H1 (cell line): ENCODE measurements at regions not wholly inside any gene's neighbourhood (a gene's known extent, or its start where the extent isn't known, plus 50 kb on each side); places are given as distances from the start of the nearest gene placed in this dataset.

Experiments
- BRCA1 ChIP-seq: IDR thresholded peaks from 2 replicates; pipeline ENCODE4 v1.6.1; 2012; ENCODE audit warnings: low read depth, low read length, improper control_type of control experiment
- CTCF ChIP-seq, 3 experiments: IDR thresholded peaks; 1 replicate in 2 of 3; 2 replicates in 1 of 3; pipeline versions ENCODE4 v1.5.1 to v1.6.1; 2011; ENCODE audit warnings: low read length in 3 of 3, mild to moderate bottlenecking in 3 of 3, inconsistent platforms in 2 of 3, low read depth in 1 of 3, moderate library complexity in 1 of 3; ENCODE audit not compliant: insufficient read depth in 1 of 3; ENCODE audit errors: control extremely low read depth in 1 of 3
- EZH2 ChIP-seq: fragments of 200-600 bp; sonication (generic); IDR thresholded peaks from 2 replicates; pipeline ENCODE4 v1.7.1; 2012; ENCODE audit warnings: low read depth, mild to moderate bottlenecking, moderate library complexity, low read length, inconsistent platforms; ENCODE audit not compliant: severe bottlenecking
- HDAC6 ChIP-seq: IDR thresholded peaks from one replicate; pipeline ENCODE4 v1.7.1; 2012; ENCODE audit warnings: low read depth, mild to moderate bottlenecking, inconsistent platforms, low read length, moderate library complexity
- POLR2A ChIP-seq, 2 experiments: IDR thresholded peaks; 1 replicate in 1 of 2; 2 replicates in 1 of 2; pipeline ENCODE4 v1.6.1; 2011; ENCODE audit warnings: low read depth in 2 of 2, low read length in 2 of 2, mild to moderate bottlenecking in 2 of 2; ENCODE audit errors: control extremely low read depth in 1 of 2
- SUZ12 ChIP-seq: fragments of 200-600 bp; sonication (generic); IDR thresholded peaks from 2 replicates; pipeline ENCODE4 v1.6.1; 2012; ENCODE audit warnings: mild to moderate bottlenecking, inconsistent platforms, low read length, moderate library complexity, mixed read lengths
- TAF1 ChIP-seq: IDR thresholded peaks from 2 replicates; pipeline ENCODE4 v1.6.1; 2011; ENCODE audit warnings: mild to moderate bottlenecking, low read depth, low read length
- YY1 ChIP-seq: IDR thresholded peaks from 2 replicates; pipeline ENCODE4 v1.6.1; 2011; ENCODE audit warnings: low read depth, mild to moderate bottlenecking, low read length
- ZNF274 ChIP-seq: IDR thresholded peaks from 2 replicates; pipeline ENCODE4 v1.7.0; 2012; ENCODE audit warnings: low read length, borderline replicate concordance; ENCODE audit errors: extremely low read depth
- TF ChIP-seq, protein P1 (sequence below): IDR thresholded peaks from 2 replicates; pipeline ENCODE4 v1.6.1; 2012; ENCODE audit warnings: inconsistent platforms

- TF ChIP-seq BRCA1 (no peak), HDAC6 (no peak), SUZ12 (no peak), EZH2 (no peak), YY1 (no peak), CTCF (IDR thresholded peaks at IDR 0.05; ENCODE audit: control extremely low read depth in 1 of 3, insufficient read depth in 1 of 3, low read depth in 1 of 3, low read length in 3 of 3) (no peak), TAF1 (no peak), POLR2A (IDR thresholded peaks at IDR 0.05; ENCODE audit: control extremely low read depth in 1 of 2, low read depth in 2 of 2, low read length in 2 of 2) (no peak), ZNF274 (no peak)
- TF ChIP-seq, protein P1, sequence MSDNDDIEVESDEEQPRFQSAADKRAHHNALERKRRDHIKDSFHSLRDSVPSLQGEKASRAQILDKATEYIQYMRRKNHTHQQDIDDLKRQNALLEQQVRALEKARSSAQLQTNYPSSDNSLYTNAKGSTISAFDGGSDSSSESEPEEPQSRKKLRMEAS = no peak
Observed at GRCh38 chr20:37461405-37461804, 59.6 kb upstream of the NNAT start.
